A673 (cell line): ENCODE measurements at regions not wholly inside any gene's neighbourhood (a gene's known extent, or its start where the extent isn't known, plus 50 kb on each side); places are given as distances from the start of the nearest gene placed in this dataset.

Experiments used
- BruUV-seq: library from RNA; stranded (reverse); fragments of 400-500 nt; replicated peaks from 2 replicates; lab custom pipeline; 2021; lab: Mats Ljungman, UMichigan
- CTCF ChIA-PET: fragments of 300-600 bp; sonication (Branson Sonifier 250); formaldehyde crosslinking; loops from one replicate; lab custom pipeline; 2022; ENCODE audit warnings: antibody characterized with exemption; lab: Charles Lee
- POLR2A ChIA-PET: fragments of 300-600 bp; sonication (Branson Sonifier 250); formaldehyde crosslinking; loops from one replicate; lab custom pipeline; 2022; ENCODE audit warnings: antibody characterized with exemption; ENCODE audit not compliant: low non-redundant PET; lab: Charles Lee
- DNase-seq: peaks from one replicate; pipeline ENCODE4 v3.0.0-alpha.2; 2015; ENCODE audit warnings: low spot score
- H3K27ac ChIP-seq: fragments of 200-600 bp; sonication (generic); 2 replicates; pipeline ENCODE4 v1.5.1; 2016; ENCODE audit warnings: mixed run types, low read depth, mild to moderate bottlenecking, mixed read lengths, antibody characterized with exemption, low read length; ENCODE audit not compliant: poor library complexity, severe bottlenecking
- H3K27me3 ChIP-seq: fragments of 200-600 bp; sonication (generic); replicated peaks from 2 replicates; pipeline ENCODE4 v1.6.1; 2017; ENCODE audit warnings: mixed run types, low read depth, mild to moderate bottlenecking, mixed read lengths, antibody characterized with exemption, low read length; ENCODE audit not compliant: insufficient read depth, poor library complexity
- H3K36me3 ChIP-seq: fragments of 200-600 bp; sonication (generic); 2 replicates; pipeline ENCODE4 v1.6.1; 2016; ENCODE audit warnings: mixed run types, mild to moderate bottlenecking, mixed read lengths, antibody characterized with exemption, low read length; ENCODE audit not compliant: insufficient read depth, poor library complexity, severe bottlenecking
- H3K4me1 ChIP-seq: fragments of 200-600 bp; sonication (generic); 2 replicates; pipeline ENCODE4 v1.6.1; 2017; ENCODE audit warnings: mixed run types, mild to moderate bottlenecking, mixed read lengths, antibody characterized with exemption, low read length; ENCODE audit not compliant: insufficient read depth, poor library complexity, severe bottlenecking
- H3K4me3 ChIP-seq: fragments of 200-600 bp; sonication (generic); 2 replicates; pipeline ENCODE4 v1.5.1; 2016; ENCODE audit warnings: low read depth, mixed run types, mild to moderate bottlenecking, mixed read lengths, low read length; ENCODE audit not compliant: poor library complexity, severe bottlenecking
- H3K9me3 ChIP-seq: fragments of 200-600 bp; sonication (generic); 2 replicates; pipeline ENCODE4 v1.6.1; 2016; ENCODE audit warnings: mixed run types, low read depth, mild to moderate bottlenecking, mixed read lengths, antibody characterized with exemption, low read length; ENCODE audit not compliant: poor library complexity, severe bottlenecking
- CTCF ChIP-seq: fragments of 300-800, 200-600 bp; sonication (generic); conservative IDR thresholded peaks from 2 replicates; pipeline ENCODE4 v1.5.1; 2017; ENCODE audit warnings: low read depth, mild to moderate bottlenecking, antibody characterized with exemption, low read length, moderate library complexity, mixed read lengths
- EZH2 ChIP-seq: fragments of 200-600 bp; sonication (generic); IDR thresholded peaks from 2 replicates; pipeline ENCODE4 v1.6.1; 2017; ENCODE audit warnings: borderline replicate concordance, low read depth, mild to moderate bottlenecking, mixed read lengths, antibody characterized with exemption, low read length; ENCODE audit not compliant: poor library complexity, severe bottlenecking
- intact Hi-C: fragments of 100-400 bp; cut with micrococcal nuclease; formaldehyde crosslinking; loops from one replicate; pipeline ENCODE4 v1.10.0; 2022; ENCODE audit not compliant: unreplicated experiment

GRCh38 chr10:101299211-101299610 is 54.8 kb upstream of the BTRC start:
- no peak for DNase-seq
- Histone ChIP-seq H3K27ac (no peak overlapping the region), H3K4me1 (peaks cover 3% of the 10 kb centered on the region), H3K27me3 (peaks cover 17% of the 10 kb centered on the region), H3K4me3 (no peak overlapping the region), H3K9me3 (no peaks in the 10 kb centered on the region), H3K36me3 (no peaks in the 10 kb centered on the region)
- ChIA-PET CTCF (no interaction called here), POLR2A (no interaction called here)
- intact Hi-C loops: no loop called here
- BruUV-seq: no TSS peak
- TF ChIP-seq CTCF (no peak), EZH2 (no peak)

GRCh38 chr10:101301111-101301731 is 52.7 kb upstream of the BTRC start:
- ChIA-PET CTCF (interaction anchor here (0.9 to 1.1 kb wide), 3 partner anchors 143 to 269 kb away, joined by 4 to 5 read pairs (median 5); no protein-coding TSS in a partner anchor), POLR2A (no interaction called here)
- DNase-seq: peak; percentile 50
- Histone ChIP-seq H3K27ac (no peak overlapping the region), H3K36me3 (no peaks in the 10 kb centered on the region), H3K27me3 (peaks cover 6% of the 10 kb centered on the region), H3K4me3 (no peak overlapping the region), H3K4me1 (peaks cover 8% of the 10 kb centered on the region), H3K9me3 (no peaks in the 10 kb centered on the region)
- TF ChIP-seq CTCF (peak; percentile 56), EZH2 (no peak)
- intact Hi-C loops: loop anchor here (5.0 kb wide), 1 partner anchor 271 kb away; no protein-coding TSS in a partner anchor
- no TSS peak for BruUV-seq

- BruUV-seq: no TSS peak
- DNase-seq: peak; percentile 23
- no peak overlapping the region for H3K4me3 ChIP-seq
- no peak overlapping the region for H3K27ac ChIP-seq
- peaks cover 6% of the 10 kb centered on the region for H3K27me3 ChIP-seq
- no peaks in the 10 kb centered on the region for H3K9me3 ChIP-seq
- peaks cover 8% of the 10 kb centered on the region for H3K4me1 ChIP-seq
- CTCF ChIA-PET: no interaction called here
- no peaks in the 10 kb centered on the region for H3K36me3 ChIP-seq
- intact Hi-C loops: loop anchor here (5.0 kb wide), 1 partner anchor 269 kb away; no protein-coding TSS in a partner anchor
- no peak for TF ChIP-seq CTCF
- TF ChIP-seq EZH2: no peak
- POLR2A ChIA-PET: no interaction called here
These were observed 50.8 kb upstream of the BTRC start for GRCh38 chr10:101303087-101303703.
